Duodenal mucosa (tissue), 2 donors: ENCODE measurements at regions not wholly inside any gene's neighbourhood (a gene's known extent, or its start where the extent isn't known, plus 50 kb on each side); places are given as distances from the start of the nearest gene placed in this dataset.
"Not testable (repeated sequence)": the region's sequence is repeated elsewhere in the genome, so short reads cannot be mapped to it uniquely, and the experiment has no call there.

Experiments used
- H3K27ac ChIP-seq: one replicate; pipeline ENCODE4 v1.7.0; 2013; ENCODE audit warnings: low read depth, low read length
- H3K27me3 ChIP-seq, 2 donors: one replicate each; pipeline ENCODE4 v1.7.0; 2013; ENCODE audit warnings: low read length in 2 of 2, control low read depth in 1 of 2; ENCODE audit not compliant: insufficient read depth in 2 of 2, control insufficient read depth in 1 of 2
- H3K36me3 ChIP-seq, 2 donors: one replicate each; pipeline ENCODE4 v1.7.0; 2013; ENCODE audit warnings: low read length in 2 of 2, control low read depth in 1 of 2; ENCODE audit not compliant: insufficient read depth in 2 of 2, control insufficient read depth in 1 of 2
- H3K4me1 ChIP-seq, 2 donors: one replicate each; pipeline ENCODE4 v1.7.0; 2013; ENCODE audit warnings: low read length in 2 of 2, control low read depth in 1 of 2; ENCODE audit not compliant: insufficient read depth in 2 of 2, control insufficient read depth in 1 of 2
- H3K4me3 ChIP-seq, 2 donors: one replicate each; pipeline ENCODE4 v1.7.0; 2013; ENCODE audit warnings: low read length in 2 of 2, low read depth in 1 of 2
- H3K9ac ChIP-seq, 2 donors: one replicate each; pipeline ENCODE4 v1.7.0; 2013; ENCODE audit warnings: low read length in 2 of 2, low read depth in 1 of 2
- H3K9me3 ChIP-seq, 2 donors: one replicate each; pipeline ENCODE4 v1.7.0; 2013; ENCODE audit warnings: low read length in 2 of 2, control low read depth in 1 of 2; ENCODE audit not compliant: control insufficient read depth in 1 of 2

DNA sequence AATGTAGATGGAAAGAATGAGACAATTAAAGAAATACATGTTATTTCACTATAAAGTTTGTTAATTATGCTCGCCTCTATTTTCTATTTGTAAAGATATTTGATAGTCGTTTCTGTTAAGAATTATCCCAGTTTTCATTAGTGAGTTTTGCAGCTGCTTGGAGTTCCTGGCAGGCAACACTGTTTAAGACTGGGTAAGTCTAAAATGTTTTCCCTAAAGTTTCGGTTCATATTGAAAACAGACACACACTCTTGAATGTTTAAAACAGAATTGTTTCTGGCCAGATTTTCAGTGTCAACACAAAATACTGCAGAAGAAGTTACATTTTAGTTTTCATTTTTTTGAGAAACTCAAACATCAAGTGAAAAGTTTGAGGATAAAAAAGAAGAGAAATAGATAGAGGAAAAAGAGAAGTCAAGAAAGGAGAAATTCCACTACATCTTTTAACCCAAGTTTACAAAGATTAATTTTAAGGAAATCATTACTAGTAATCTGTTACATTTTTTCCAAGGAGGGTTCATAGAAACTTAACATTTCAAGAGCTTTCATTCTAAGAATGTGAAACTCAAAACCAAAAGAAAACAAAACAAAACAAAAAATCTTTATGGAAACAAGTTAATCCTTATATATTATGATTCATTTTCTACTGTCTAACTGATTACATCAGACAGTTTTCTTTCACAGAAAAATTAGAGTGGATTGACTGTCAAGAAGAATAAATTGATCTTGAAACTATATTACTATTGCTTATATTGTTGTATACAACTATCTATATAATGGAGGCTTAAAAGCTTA, 305.5 kb downstream of the FAT4 start:
- Histone ChIP-seq H3K9ac (no peak overlapping the region), H3K36me3 (no peaks in the 10 kb centered on the region), H3K9me3 (no peaks in the 10 kb centered on the region), H3K27ac (no peak overlapping the region), H3K4me1 (no peaks in the 10 kb centered on the region), H3K4me3 (no peak overlapping the region), H3K27me3 (no peaks in the 10 kb centered on the region)

GRCh38 chr4:125624951-125625350, 310.2 kb downstream of the FAT4 start:
- H3K4me3 ChIP-seq, result no peak overlapping the region
- no peak overlapping the region for H3K27ac ChIP-seq
- H3K36me3 ChIP-seq, result no peaks in the 10 kb centered on the region
- H3K9ac ChIP-seq, result no peak overlapping the region
- no peaks in the 10 kb centered on the region for H3K27me3 ChIP-seq
- H3K4me1 ChIP-seq, result no peaks in the 10 kb centered on the region
- no peaks in the 10 kb centered on the region for H3K9me3 ChIP-seq

DNA sequence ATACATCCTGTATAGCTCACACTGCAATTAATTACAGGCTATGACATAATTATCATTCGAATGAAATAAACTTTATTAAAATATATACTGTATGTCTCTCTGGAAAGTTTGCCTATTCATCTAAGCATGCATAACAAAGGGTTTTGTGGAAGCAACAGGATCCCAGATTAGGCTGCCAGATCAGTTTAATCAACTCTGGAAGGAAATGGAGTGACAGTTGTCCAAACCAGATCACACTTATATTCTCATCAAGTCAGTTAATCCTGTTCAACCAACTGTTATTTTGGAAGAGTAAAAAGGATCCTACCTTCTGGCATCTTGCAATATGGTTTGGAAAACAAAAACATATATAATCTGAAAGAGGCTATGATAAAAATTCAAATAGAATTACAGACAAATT, 312.2 kb downstream of the FAT4 start:
- Histone ChIP-seq H3K27me3 (no peaks in the 10 kb centered on the region), H3K4me1 (no peaks in the 10 kb centered on the region), H3K36me3 (no peaks in the 10 kb centered on the region), H3K4me3 (no peak overlapping the region), H3K9me3 (no peaks in the 10 kb centered on the region), H3K9ac (no peak overlapping the region), H3K27ac (no peak overlapping the region)

DNA sequence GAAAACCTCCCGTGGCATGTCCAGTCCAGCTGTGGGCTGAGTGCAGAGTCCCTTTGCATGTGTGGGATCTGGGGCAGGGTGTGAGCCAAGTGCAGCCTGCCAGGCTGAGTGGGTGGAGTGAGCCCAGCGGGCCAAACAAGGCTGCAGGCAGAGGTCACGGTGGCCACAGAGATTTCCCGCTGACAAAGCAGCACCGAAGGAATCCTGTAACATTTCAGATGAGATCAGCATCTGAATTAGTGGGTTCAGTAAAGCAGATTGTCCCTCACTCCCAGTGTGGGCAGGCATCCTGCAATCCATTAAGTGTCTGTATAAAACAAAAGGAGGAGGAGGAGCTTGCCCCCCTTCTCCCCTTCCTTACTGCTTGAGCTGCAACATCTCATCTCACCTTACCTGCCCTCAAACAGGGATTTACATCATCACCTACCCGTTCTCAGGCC, 324.4 kb downstream of the FAT4 start:
- H3K4me1 ChIP-seq, result no peaks in the 10 kb centered on the region
- H3K9ac ChIP-seq, result no peak overlapping the region
- H3K4me3 ChIP-seq, result no peak overlapping the region

GRCh38 chr4:125641611-125642010, 326.9 kb downstream of the FAT4 start:
- no peak overlapping the region for H3K9ac ChIP-seq
- H3K27me3 ChIP-seq, result no peaks in the 10 kb centered on the region
- H3K36me3 ChIP-seq, result no peaks in the 10 kb centered on the region
- no peak overlapping the region for H3K27ac ChIP-seq
- no peaks in the 10 kb centered on the region for H3K9me3 ChIP-seq
- H3K4me3 ChIP-seq, result no peak overlapping the region
- H3K4me1 ChIP-seq, result no peaks in the 10 kb centered on the region

More for the DNA sequence above, 324.4 kb downstream of the FAT4 start:
- H3K36me3 ChIP-seq, result no peaks in the 10 kb centered on the region
- no peaks in the 10 kb centered on the region for H3K9me3 ChIP-seq
- H3K27me3 ChIP-seq, result no peaks in the 10 kb centered on the region
- H3K27ac ChIP-seq, result no peak overlapping the region

DNA sequence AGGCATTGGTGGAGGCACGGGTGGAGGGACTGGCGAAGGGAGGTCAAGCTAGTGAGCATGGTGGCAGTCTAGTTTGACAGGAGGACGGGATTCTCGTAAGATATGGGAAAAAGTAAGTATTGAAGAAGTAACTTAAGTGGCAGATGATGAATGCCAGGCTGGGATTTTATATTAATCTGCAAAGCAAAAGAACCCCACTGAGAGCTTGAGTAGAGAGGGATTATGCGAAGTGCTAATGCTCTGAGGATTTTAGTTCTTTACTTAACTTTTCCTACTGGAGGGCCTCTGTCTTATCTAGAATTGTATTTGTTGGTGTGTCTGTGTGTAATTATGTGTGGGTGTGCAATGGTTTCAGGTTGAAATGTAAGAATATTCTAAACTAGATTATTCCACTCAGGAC, 327.9 kb downstream of the FAT4 start:
- H3K9me3 ChIP-seq, result no peaks in the 10 kb centered on the region
- H3K27ac ChIP-seq, result no peak overlapping the region
- H3K9ac ChIP-seq, result no peak overlapping the region

GRCh38 chr4:125649452-125649851, 334.7 kb downstream of the FAT4 start:
- H3K4me3 ChIP-seq, result no peak overlapping the region
- H3K27me3 ChIP-seq, result no peaks in the 10 kb centered on the region
- no peak overlapping the region for H3K9ac ChIP-seq
- no peaks in the 10 kb centered on the region for H3K36me3 ChIP-seq
- no peak overlapping the region for H3K27ac ChIP-seq
- H3K4me1 ChIP-seq, result no peaks in the 10 kb centered on the region
- no peaks in the 10 kb centered on the region for H3K9me3 ChIP-seq

More for the DNA sequence above, 327.9 kb downstream of the FAT4 start:
- Histone ChIP-seq H3K36me3 (no peaks in the 10 kb centered on the region), H3K4me1 (no peaks in the 10 kb centered on the region), H3K27me3 (no peaks in the 10 kb centered on the region), H3K4me3 (no peak overlapping the region)

- no peaks in the 10 kb centered on the region for H3K4me1 ChIP-seq
- H3K4me3 ChIP-seq, result no peak overlapping the region
- H3K27me3 ChIP-seq, result no peaks in the 10 kb centered on the region
- no peak overlapping the region for H3K27ac ChIP-seq
- H3K9ac ChIP-seq, result no peak overlapping the region
- no peaks in the 10 kb centered on the region for H3K36me3 ChIP-seq
- H3K9me3 ChIP-seq, result no peaks in the 10 kb centered on the region
Measured at GRCh38 chr4:125650557-125650956, 335.8 kb downstream of the FAT4 start.

GRCh38 chr4:125651707-125652357, 337.1 kb downstream of the FAT4 start:
- not testable (repeated sequence) for H3K9ac ChIP-seq, H3K9me3 ChIP-seq

GRCh38 chr4:125658773-125659172, 344.0 kb downstream of the FAT4 start:
- Histone ChIP-seq H3K27ac (no peak overlapping the region), H3K9ac (no peak overlapping the region), H3K9me3 (no peaks in the 10 kb centered on the region), H3K36me3 (no peaks in the 10 kb centered on the region), H3K4me3 (no peak overlapping the region), H3K27me3 (no peaks in the 10 kb centered on the region), H3K4me1 (no peaks in the 10 kb centered on the region)

More at GRCh38 chr4:125651707-125652357, 337.1 kb downstream of the FAT4 start:
- H3K4me1 ChIP-seq, H3K27ac ChIP-seq, H3K27me3 ChIP-seq, H3K36me3 ChIP-seq, H3K4me3 ChIP-seq: not testable (repeated sequence)
